Lower lobe of right lung (tissue), 2 donors: ENCODE measurements at regions not wholly inside any gene's neighbourhood (a gene's known extent, or its start where the extent isn't known, plus 50 kb on each side); places are given as distances from the start of the nearest gene placed in this dataset.

Source experiments
- ATAC-seq, 2 donors: fragments of 200-7000 bp; cut with Tn5 transposase; one replicate each; pipeline ENCODE4 v1.9.1; 2020 to 2022; ENCODE audit warnings: mild to moderate bottlenecking in 2 of 2, moderate library complexity in 2 of 2
- DNase-seq: peaks from one replicate; pipeline ENCODE4 v3.0.0-alpha.2; 2020
- H3K27ac ChIP-seq: fragments of 200-600 bp; one replicate; pipeline ENCODE4 v1.8.0; 2022
- H3K27me3 ChIP-seq: fragments of 200-600 bp; one replicate; pipeline ENCODE4 v1.8.0; 2022; ENCODE audit warnings: low read depth
- H3K36me3 ChIP-seq: fragments of 200-600 bp; one replicate; pipeline ENCODE4 v1.8.0; 2022; ENCODE audit warnings: mild to moderate bottlenecking
- H3K4me1 ChIP-seq: fragments of 200-600 bp; one replicate; pipeline ENCODE4 v1.8.0; 2022
- H3K4me3 ChIP-seq: fragments of 200-600 bp; one replicate; pipeline ENCODE4 v1.8.0; 2022; ENCODE audit warnings: mild to moderate bottlenecking
- H3K9me3 ChIP-seq: fragments of 200-600 bp; one replicate; pipeline ENCODE4 v1.8.0; 2022
- intact Hi-C: fragments of 100-400 bp; cut with DNase I; formaldehyde crosslinking; loops from one replicate; pipeline ENCODE4 v1.11.0; 2022
- TF ChIP-seq, protein P1 (sequence below): fragments of 200-600 bp; IDR thresholded peaks from one replicate; pipeline ENCODE4 v1.8.0; 2022; ENCODE audit warnings: antibody characterized with exemption, mild to moderate bottlenecking
- donor health status: DM: no; HTN: yes; CAD: no; lungs with severe emphysema.

- Histone ChIP-seq H3K4me1 (no peaks in the 10 kb centered on the region), H3K27me3 (no peaks in the 10 kb centered on the region), H3K9me3 (no peaks in the 10 kb centered on the region), H3K4me3 (no peak overlapping the region), H3K36me3 (no peaks in the 10 kb centered on the region), H3K27ac (no peak overlapping the region)
- TF ChIP-seq, protein P1, sequence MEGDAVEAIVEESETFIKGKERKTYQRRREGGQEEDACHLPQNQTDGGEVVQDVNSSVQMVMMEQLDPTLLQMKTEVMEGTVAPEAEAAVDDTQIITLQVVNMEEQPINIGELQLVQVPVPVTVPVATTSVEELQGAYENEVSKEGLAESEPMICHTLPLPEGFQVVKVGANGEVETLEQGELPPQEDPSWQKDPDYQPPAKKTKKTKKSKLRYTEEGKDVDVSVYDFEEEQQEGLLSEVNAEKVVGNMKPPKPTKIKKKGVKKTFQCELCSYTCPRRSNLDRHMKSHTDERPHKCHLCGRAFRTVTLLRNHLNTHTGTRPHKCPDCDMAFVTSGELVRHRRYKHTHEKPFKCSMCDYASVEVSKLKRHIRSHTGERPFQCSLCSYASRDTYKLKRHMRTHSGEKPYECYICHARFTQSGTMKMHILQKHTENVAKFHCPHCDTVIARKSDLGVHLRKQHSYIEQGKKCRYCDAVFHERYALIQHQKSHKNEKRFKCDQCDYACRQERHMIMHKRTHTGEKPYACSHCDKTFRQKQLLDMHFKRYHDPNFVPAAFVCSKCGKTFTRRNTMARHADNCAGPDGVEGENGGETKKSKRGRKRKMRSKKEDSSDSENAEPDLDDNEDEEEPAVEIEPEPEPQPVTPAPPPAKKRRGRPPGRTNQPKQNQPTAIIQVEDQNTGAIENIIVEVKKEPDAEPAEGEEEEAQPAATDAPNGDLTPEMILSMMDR = no peak
- no peak for DNase-seq
- ATAC-seq = no peak
- intact Hi-C loops = no loop called here
These were observed 60.5 kb upstream of the FAM120A start for GRCh38 chr9:93390953-93391515.

DNA sequence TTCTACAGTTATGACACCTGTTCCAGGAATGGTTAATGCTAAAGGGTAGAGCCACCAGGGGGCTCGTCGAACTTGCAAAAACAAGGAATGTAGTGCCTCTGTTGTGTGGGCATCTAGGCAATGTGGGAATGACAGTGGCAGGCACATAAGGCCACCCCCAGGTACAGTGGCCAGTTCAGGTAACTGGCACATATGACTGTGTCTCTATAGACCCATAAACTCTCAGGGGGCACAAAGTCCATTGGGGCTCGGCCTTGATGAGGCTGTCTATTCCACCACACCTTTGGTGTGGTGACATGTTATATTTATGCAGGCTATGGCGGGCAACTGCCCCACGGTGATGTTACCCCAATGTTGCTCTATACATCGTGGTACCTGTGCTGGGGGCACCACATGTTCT lies 59.6 kb upstream of the FAM120A start:
- Histone ChIP-seq H3K9me3 (no peaks in the 10 kb centered on the region), H3K4me3 (no peak overlapping the region), H3K4me1 (no peaks in the 10 kb centered on the region), H3K27ac (no peak overlapping the region), H3K27me3 (no peaks in the 10 kb centered on the region), H3K36me3 (no peaks in the 10 kb centered on the region)
- TF ChIP-seq, protein P1 = no peak
- DNase-seq (no peak), ATAC-seq (no peak)
- intact Hi-C loops = no loop called here

DNA sequence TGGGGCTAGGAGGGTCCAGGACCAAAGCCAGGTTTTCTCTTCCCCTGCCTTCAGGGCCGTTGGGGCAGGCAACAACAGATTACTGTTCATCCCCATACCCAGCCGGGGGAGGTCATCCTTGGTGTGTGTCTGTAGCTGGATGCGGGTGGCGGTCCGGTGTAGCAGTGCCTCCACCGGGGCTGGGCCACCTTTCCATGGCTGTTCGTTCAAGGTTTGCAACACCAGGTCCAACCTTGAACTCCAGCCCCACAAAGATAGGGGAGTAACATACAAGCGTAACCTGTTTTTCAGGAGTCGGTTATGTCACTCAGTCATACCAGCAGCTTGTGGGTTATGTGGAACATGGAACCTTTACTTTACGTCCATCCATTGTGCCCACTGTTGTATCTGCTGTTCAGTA lies 58.5 kb upstream of the FAM120A start:
- no peak for DNase-seq
- Histone ChIP-seq H3K36me3 (no peaks in the 10 kb centered on the region), H3K27ac (no peak overlapping the region), H3K27me3 (no peaks in the 10 kb centered on the region), H3K4me1 (no peaks in the 10 kb centered on the region), H3K9me3 (no peaks in the 10 kb centered on the region), H3K4me3 (no peak overlapping the region)
- intact Hi-C loops = no loop called here
- TF ChIP-seq, protein P1 = no peak
- ATAC-seq = no peak
